Epithelial cell of esophagus (primary cell): ENCODE measurements at regions not wholly inside any gene's neighbourhood (a gene's known extent, or its start where the extent isn't known, plus 50 kb on each side); places are given as distances from the start of the nearest gene placed in this dataset.
A peak's percentile ranks its signal among the peaks of the same experiment; 100 is the strongest.

Experiments used
- DNase-seq: peaks from one replicate; pipeline ENCODE4 v3.0.0; 2010; ENCODE audit warnings: low read depth
- H3K4me3 ChIP-seq: 2 replicates; pipeline ENCODE4 v1.5.1; 2011; ENCODE audit warnings: mild to moderate bottlenecking, low read length, control low read depth
- CTCF ChIP-seq: IDR thresholded peaks from 2 replicates; pipeline ENCODE4 v1.5.1; 2011; ENCODE audit warnings: low read depth, mild to moderate bottlenecking, low read length, control low read depth, inconsistent platforms; ENCODE audit not compliant: insufficient read depth; ENCODE audit errors: missing control alignments

GRCh38 chr2:83067947-83068346, 1391.1 kb downstream of the SUCLG1 start:
- no peak overlapping the region for H3K4me3 ChIP-seq
- no peak for DNase-seq
- TF ChIP-seq CTCF, result no peak

- TF ChIP-seq CTCF, result no peak
- DNase-seq, result no peak
- H3K4me3 ChIP-seq, result no peak overlapping the region
Observed at GRCh38 chr2:83063933-83064332, 1395.1 kb downstream of the SUCLG1 start.

- TF ChIP-seq CTCF, result no peak
- H3K4me3 ChIP-seq, result no peak overlapping the region
Observed at GRCh38 chr2:83063511-83063910, 1395.6 kb downstream of the SUCLG1 start.

GRCh38 chr2:83058683-83059082, 1400.4 kb downstream of the SUCLG1 start:
- TF ChIP-seq CTCF, result no peak

More at GRCh38 chr2:83063511-83063910, 1395.6 kb downstream of the SUCLG1 start:
- DNase-seq, result no peak

GRCh38 chr2:83055376-83056010, 1403.6 kb downstream of the SUCLG1 start:
- H3K4me3 ChIP-seq, result no peak overlapping the region
- no peak for TF ChIP-seq CTCF
- peak; percentile 78 for DNase-seq

More at GRCh38 chr2:83058683-83059082, 1400.4 kb downstream of the SUCLG1 start:
- H3K4me3 ChIP-seq, result no peak overlapping the region
- no peak for DNase-seq

- no peak overlapping the region for H3K4me3 ChIP-seq
- no peak for DNase-seq
- TF ChIP-seq CTCF, result no peak
Observed at GRCh38 chr2:83054751-83055150, 1404.3 kb downstream of the SUCLG1 start.

- TF ChIP-seq CTCF, result no peak
- DNase-seq, result no peak
- H3K4me3 ChIP-seq, result no peak overlapping the region
Observed at GRCh38 chr2:83051538-83052170, 1407.4 kb downstream of the SUCLG1 start.
